Adrenal gland (tissue), 9 donors: ENCODE measurements at regions not wholly inside any gene's neighbourhood (a gene's known extent, or its start where the extent isn't known, plus 50 kb on each side); places are given as distances from the start of the nearest gene placed in this dataset.

Source experiments
- DNase-seq, 7 donors: peaks; one replicate each; pipeline ENCODE4 v3.0.0-alpha.2; 2019 to 2020
- H3K27ac ChIP-seq, 5 donors: fragments of 200-600 bp; sonication (generic) in 4 of 5; 1 replicate in 3 of 5; 2 replicates in 2 of 5; pipeline versions ENCODE4 v1.5.1 to v1.8.0; 2016 to 2020; ENCODE audit warnings: mild to moderate bottlenecking in 1 of 5
- H3K27me3 ChIP-seq: fragments of 200-600 bp; 2 replicates; pipeline ENCODE4 v1.8.0; 2021
- H3K36me3 ChIP-seq, 2 donors: fragments of 200-600 bp; replicated peaks in 1 of 2; 1 replicate in 1 of 2; 2 replicates in 1 of 2; pipeline versions ENCODE4 v1.5.1 to v1.8.0; 2018 to 2022
- H3K4me1 ChIP-seq, 2 donors: fragments of 200-600 bp; replicated peaks in 1 of 2; 1 replicate in 1 of 2; 2 replicates in 1 of 2; pipeline versions ENCODE4 v1.5.1 to v1.8.0; 2018 to 2021
- H3K4me3 ChIP-seq, 4 donors: fragments of 200-600 bp; sonication (generic) in 3 of 4; one replicate each; pipeline ENCODE4 v1.5.1; 2016 to 2018
- H3K9me3 ChIP-seq, 3 donors: fragments of 200-600 bp; sonication (generic) in 1 of 3; replicated peaks in 1 of 3; 1 replicate in 2 of 3; 2 replicates in 1 of 3; pipeline versions ENCODE4 v1.5.1 to v1.8.0; 2016 to 2021
- POLR2A ChIP-seq, 2 donors: fragments of 450-650 bp; IDR thresholded peaks; one replicate each; pipeline ENCODE4 v1.6.1; 2017; ENCODE audit warnings: antibody characterized with exemption in 2 of 2, mild to moderate bottlenecking in 2 of 2, moderate library complexity in 1 of 2
- WGBS, 4 donors: extraction: QIAGEN DNeasy Blood & Tissue Kit in 2 of 4; methylation state at CpG; one replicate each; pipeline versions ENCODE4 v1.1.5 to v1.1.7; 2013 to 2017; 5-methylcytosine and 5-hydroxymethylcytosine counted together
- intact Hi-C, 2 donors: fragments of 100-400 bp; cut with DNase I; formaldehyde crosslinking; loops; one replicate each; pipeline versions ENCODE4 v1.14.1 to v1.15.0; 2022 to 2023
- TF ChIP-seq, protein P1 (sequence below), 6 experiments: fragments of 450-650 bp in 4 of 6; fragments of 200-600 bp in 2 of 6; sonication (generic) in 1 of 6; IDR thresholded peaks; 1 replicate in 5 of 6; 2 replicates in 1 of 6; pipeline versions ENCODE4 v1.5.1 to v1.8.0; 2016 to 2021; ENCODE audit warnings: antibody characterized with exemption in 6 of 6, mild to moderate bottlenecking in 2 of 6, moderate library complexity in 1 of 6
- donor health status: healthy with polysubstance abuse.
- donor health status: Bipolar disorder and iron deficiency.
- donor health status: DM: yes; HTN: yes; CAD: no.
- donor health status: DM: no; HTN: no; CAD: no.
- donor health status: DM: no; HTN: no; CAD: no.

- 93 to 100% (median 95%) methylated on average over 2 of the region's 2 CpGs for WGBS, 4 donors
- DNase-seq = no peak
- Histone ChIP-seq H3K9me3 (no peaks in the 10 kb centered on the region), H3K27ac (no peak overlapping the region), H3K4me3 (no peak overlapping the region), H3K36me3 (no peaks in the 10 kb centered on the region), H3K4me1 (no peaks in the 10 kb centered on the region), H3K27me3 (no peaks in the 10 kb centered on the region)
- TF ChIP-seq, protein P1, sequence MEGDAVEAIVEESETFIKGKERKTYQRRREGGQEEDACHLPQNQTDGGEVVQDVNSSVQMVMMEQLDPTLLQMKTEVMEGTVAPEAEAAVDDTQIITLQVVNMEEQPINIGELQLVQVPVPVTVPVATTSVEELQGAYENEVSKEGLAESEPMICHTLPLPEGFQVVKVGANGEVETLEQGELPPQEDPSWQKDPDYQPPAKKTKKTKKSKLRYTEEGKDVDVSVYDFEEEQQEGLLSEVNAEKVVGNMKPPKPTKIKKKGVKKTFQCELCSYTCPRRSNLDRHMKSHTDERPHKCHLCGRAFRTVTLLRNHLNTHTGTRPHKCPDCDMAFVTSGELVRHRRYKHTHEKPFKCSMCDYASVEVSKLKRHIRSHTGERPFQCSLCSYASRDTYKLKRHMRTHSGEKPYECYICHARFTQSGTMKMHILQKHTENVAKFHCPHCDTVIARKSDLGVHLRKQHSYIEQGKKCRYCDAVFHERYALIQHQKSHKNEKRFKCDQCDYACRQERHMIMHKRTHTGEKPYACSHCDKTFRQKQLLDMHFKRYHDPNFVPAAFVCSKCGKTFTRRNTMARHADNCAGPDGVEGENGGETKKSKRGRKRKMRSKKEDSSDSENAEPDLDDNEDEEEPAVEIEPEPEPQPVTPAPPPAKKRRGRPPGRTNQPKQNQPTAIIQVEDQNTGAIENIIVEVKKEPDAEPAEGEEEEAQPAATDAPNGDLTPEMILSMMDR (IDR thresholded peaks at IDR 0.05) = no peak
- no peak for TF ChIP-seq POLR2A (IDR thresholded peaks at IDR 0.05)
- intact Hi-C loops = loop anchor here in 1 of 2 donors (10.0 kb wide), 1 partner anchor 174 kb away; no protein-coding TSS in a partner anchor
These were observed 265.3 kb upstream of the STARD13 start for GRCh38 chr13:33550885-33551284.

DNA sequence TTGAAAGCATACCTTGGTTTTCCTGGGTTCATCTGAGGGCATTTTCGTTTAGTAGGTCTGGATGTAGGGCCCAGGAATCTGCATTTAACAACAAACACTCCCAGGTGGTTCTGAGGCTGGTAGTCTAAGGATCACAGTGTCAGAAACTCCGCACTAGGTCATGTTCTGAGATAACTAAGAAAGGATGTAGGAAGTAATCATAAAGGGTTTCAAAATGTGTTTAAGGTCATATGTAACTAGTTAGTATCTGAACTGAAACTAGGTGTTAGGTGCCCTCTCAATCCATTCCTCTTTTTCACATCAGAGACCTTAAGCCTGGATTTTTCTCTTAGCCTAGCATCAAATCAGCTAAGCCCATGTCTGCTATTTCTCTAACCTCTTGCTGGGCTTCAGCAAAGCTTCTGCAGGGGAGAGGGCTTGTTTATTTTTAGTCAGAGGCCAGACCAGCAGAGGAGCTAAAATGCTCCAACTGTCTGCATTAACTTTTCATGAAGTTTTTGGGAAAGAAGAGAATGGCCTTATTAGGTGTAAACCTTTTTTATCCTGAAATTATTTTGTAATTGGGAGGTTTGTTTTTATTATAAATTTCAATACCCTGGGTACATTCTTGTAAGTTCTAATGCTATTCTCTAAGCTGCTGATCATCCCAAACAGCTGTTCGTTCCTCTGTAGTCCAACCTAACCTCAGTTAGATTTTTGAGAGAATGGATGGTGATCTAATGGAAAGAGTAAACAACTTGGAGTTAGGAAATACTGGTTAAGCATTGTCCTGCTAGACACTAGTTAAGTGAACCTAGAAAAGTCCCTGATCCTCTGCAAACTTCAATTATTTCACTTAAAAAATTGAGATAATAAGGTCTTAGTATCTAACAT, 262.8 kb upstream of the RFC3 start:
- Histone ChIP-seq H3K36me3 (no peaks in the 10 kb centered on the region), H3K9me3 (peaks cover 0 to 4% (median 0%) of the 10 kb centered on the region in 3 donors), H3K4me3 (no peak overlapping the region), H3K27ac (no peak overlapping the region), H3K27me3 (no peaks in the 10 kb centered on the region), H3K4me1 (no peaks in the 10 kb centered on the region)
- WGBS, 4 donors = 68 to 73% (median 71%) methylated on average over 3 of the region's 3 CpGs
- DNase-seq = no peak
- TF ChIP-seq, protein P1 (IDR thresholded peaks at IDR 0.05) = no peak
- TF ChIP-seq POLR2A (IDR thresholded peaks at IDR 0.05) = no peak
- intact Hi-C loops = loop anchor here in 1 of 2 donors (10.0 kb wide), 1 partner anchor 170 kb away; no protein-coding TSS in a partner anchor

DNA sequence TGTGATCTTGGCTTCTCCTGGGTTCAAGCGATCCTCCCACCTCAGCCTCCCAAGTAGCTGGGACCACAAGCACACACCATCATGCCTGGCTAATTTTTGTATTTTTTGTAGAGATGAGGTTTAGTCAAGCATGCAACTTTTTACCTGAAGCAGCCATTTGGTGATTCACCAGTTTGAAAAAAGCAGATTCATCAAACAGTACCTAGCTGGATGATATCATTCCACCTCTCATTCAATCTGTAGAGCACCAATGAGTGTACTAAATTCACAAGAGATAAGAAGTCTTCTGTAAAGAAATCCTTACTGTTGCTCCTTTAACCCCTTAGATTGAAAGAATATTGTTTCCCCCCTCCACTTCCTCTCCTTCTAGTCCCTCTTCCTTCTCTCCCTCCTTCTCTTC, 261.1 kb upstream of the RFC3 start:
- Histone ChIP-seq H3K4me3 (no peak overlapping the region), H3K36me3 (no peaks in the 10 kb centered on the region), H3K27ac (no peak overlapping the region), H3K9me3 (peaks cover 0 to 4% (median 0%) of the 10 kb centered on the region in 3 donors), H3K27me3 (no peaks in the 10 kb centered on the region), H3K4me1 (no peaks in the 10 kb centered on the region)
- TF ChIP-seq, protein P1 (IDR thresholded peaks at IDR 0.05) = no peak
- intact Hi-C loops = loop anchor here in 1 of 2 donors (10.0 kb wide), 1 partner anchor 168 kb away; no protein-coding TSS in a partner anchor
- no peak for DNase-seq
- WGBS, 4 donors = 94 to 100% (median 100%) methylated on average over 1 of the region's 1 CpG

DNA sequence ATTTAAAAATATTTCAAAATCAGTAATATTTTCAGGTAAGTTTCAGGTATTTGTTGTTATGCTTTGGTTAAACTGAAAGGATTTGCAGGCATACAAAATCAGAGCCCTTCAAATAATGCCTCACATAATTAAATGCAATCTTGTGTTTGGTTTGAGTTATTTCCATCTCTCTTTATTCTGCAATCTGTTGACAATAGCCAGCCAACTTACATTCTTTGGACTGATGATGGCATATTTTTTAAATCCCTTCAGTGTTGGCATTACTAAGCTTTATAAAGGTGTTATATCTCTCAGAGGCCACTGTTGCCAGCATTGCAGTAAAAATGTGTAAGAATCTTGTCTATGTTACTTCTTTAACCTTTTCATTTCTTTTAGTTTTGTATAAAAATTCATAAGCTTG, 257.2 kb upstream of the RFC3 start:
- Histone ChIP-seq H3K4me3 (no peak overlapping the region), H3K9me3 (peaks cover 0 to 4% (median 0%) of the 10 kb centered on the region in 3 donors), H3K36me3 (no peaks in the 10 kb centered on the region), H3K4me1 (no peaks in the 10 kb centered on the region), H3K27me3 (no peaks in the 10 kb centered on the region), H3K27ac (no peak overlapping the region)
- TF ChIP-seq, protein P1 (IDR thresholded peaks at IDR 0.05) = no peak
- TF ChIP-seq POLR2A (IDR thresholded peaks at IDR 0.05) = no peak
- DNase-seq = no peak
- intact Hi-C loops = no loop called here
